Osteocyte (in vitro differentiated cells): ENCODE measurements at regions not wholly inside any gene's neighbourhood (a gene's known extent, or its start where the extent isn't known, plus 50 kb on each side); places are given as distances from the start of the nearest gene placed in this dataset.
"Not testable (repeated sequence)": the region's sequence is repeated elsewhere in the genome, so short reads cannot be mapped to it uniquely, and the experiment has no call there.

Experiments used
- DNase-seq: peaks from one replicate; pipeline ENCODE4 v3.0.0; 2021; ENCODE audit warnings: mixed read lengths; ENCODE audit not compliant: unreplicated experiment; ENCODE audit errors: extremely low spot score
- H3K27ac Mint-ChIP-seq: one replicate; pipeline ENCODE4 v1.8.0; 2021; ENCODE audit warnings: mild to moderate bottlenecking, mixed read lengths; ENCODE audit not compliant: unreplicated experiment
- H3K27me3 Mint-ChIP-seq: one replicate; pipeline ENCODE4 v1.8.0; 2021; ENCODE audit warnings: mixed read lengths; ENCODE audit not compliant: unreplicated experiment
- H3K36me3 Mint-ChIP-seq: one replicate; pipeline ENCODE4 v1.8.0; 2021; ENCODE audit warnings: mixed read lengths; ENCODE audit not compliant: unreplicated experiment
- H3K4me1 Mint-ChIP-seq: one replicate; pipeline ENCODE4 v1.8.0; 2021; ENCODE audit warnings: mixed read lengths; ENCODE audit not compliant: unreplicated experiment
- H3K4me3 Mint-ChIP-seq: one replicate; pipeline ENCODE4 v1.8.0; 2021; ENCODE audit warnings: mild to moderate bottlenecking, moderate library complexity, mixed read lengths; ENCODE audit not compliant: unreplicated experiment
- H3K9me3 Mint-ChIP-seq: one replicate; pipeline ENCODE4 v1.8.0; 2021; ENCODE audit warnings: mixed read lengths; ENCODE audit not compliant: unreplicated experiment
- CTCF ChIP-seq: fragments of 200-600 bp; sonication (generic); IDR thresholded peaks from 2 replicates; pipeline ENCODE4 v1.5.0; 2021; ENCODE audit warnings: antibody characterized with exemption, mild to moderate bottlenecking, moderate library complexity

DNA sequence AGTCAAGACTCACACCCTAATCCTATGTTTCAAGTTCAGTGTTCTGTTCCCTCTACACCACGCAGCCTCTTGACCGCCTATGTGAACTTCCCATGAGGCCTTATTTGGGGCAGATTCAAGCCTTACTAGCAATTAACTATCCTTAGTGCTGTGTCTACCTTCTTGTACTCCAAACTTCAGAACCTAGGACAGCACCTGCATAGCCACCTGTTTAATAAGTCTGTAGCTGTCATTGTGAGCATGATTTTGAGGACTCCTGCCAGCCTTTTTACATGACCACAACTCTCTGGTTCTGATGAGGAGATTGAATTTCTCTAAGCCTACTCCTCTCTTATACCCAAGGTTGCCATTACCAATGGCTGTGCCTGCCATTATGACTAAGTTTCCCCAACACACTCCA is 50.8 kb upstream of the PCSK1 start:
- Mint-ChIP-seq H3K9me3 (no peaks in the 10 kb centered on the region), H3K27me3 (peaks cover 32% of the 10 kb centered on the region), H3K4me3 (no peak overlapping the region), H3K4me1 (no peaks in the 10 kb centered on the region), H3K27ac (no peak overlapping the region), H3K36me3 (no peaks in the 10 kb centered on the region)
- DNase-seq, result no peak
- no peak for TF ChIP-seq CTCF

GRCh38 chr5:96487859-96488258 is 54.8 kb upstream of the PCSK1 start:
- H3K27me3 Mint-ChIP-seq, result peaks cover 46% of the 10 kb centered on the region
- H3K36me3 Mint-ChIP-seq, result no peaks in the 10 kb centered on the region
- no peak for TF ChIP-seq CTCF
- no peaks in the 10 kb centered on the region for H3K4me1 Mint-ChIP-seq
- DNase-seq, result no peak
- no peaks in the 10 kb centered on the region for H3K9me3 Mint-ChIP-seq
- no peak overlapping the region for H3K27ac Mint-ChIP-seq
- no peak overlapping the region for H3K4me3 Mint-ChIP-seq

- H3K36me3 Mint-ChIP-seq, result no peaks in the 10 kb centered on the region
- H3K4me1 Mint-ChIP-seq, result no peaks in the 10 kb centered on the region
- H3K9me3 Mint-ChIP-seq, result no peaks in the 10 kb centered on the region
- H3K4me3 Mint-ChIP-seq, result no peak overlapping the region
- peaks cover 44% of the 10 kb centered on the region for H3K27me3 Mint-ChIP-seq
- H3K27ac Mint-ChIP-seq, result no peak overlapping the region
- no peak for DNase-seq
- TF ChIP-seq CTCF, result no peak
Measured at GRCh38 chr5:96489532-96489931, 56.5 kb upstream of the PCSK1 start.

GRCh38 chr5:96492459-96493047 is 59.5 kb upstream of the PCSK1 start:
- DNase-seq, result no peak
- H3K4me3 Mint-ChIP-seq, result no peak overlapping the region
- no peaks in the 10 kb centered on the region for H3K4me1 Mint-ChIP-seq
- H3K9me3 Mint-ChIP-seq, result no peaks in the 10 kb centered on the region
- H3K27ac Mint-ChIP-seq, result no peak overlapping the region
- peaks cover 28% of the 10 kb centered on the region for H3K27me3 Mint-ChIP-seq
- H3K36me3 Mint-ChIP-seq, result no peaks in the 10 kb centered on the region
- no peak for TF ChIP-seq CTCF

DNA sequence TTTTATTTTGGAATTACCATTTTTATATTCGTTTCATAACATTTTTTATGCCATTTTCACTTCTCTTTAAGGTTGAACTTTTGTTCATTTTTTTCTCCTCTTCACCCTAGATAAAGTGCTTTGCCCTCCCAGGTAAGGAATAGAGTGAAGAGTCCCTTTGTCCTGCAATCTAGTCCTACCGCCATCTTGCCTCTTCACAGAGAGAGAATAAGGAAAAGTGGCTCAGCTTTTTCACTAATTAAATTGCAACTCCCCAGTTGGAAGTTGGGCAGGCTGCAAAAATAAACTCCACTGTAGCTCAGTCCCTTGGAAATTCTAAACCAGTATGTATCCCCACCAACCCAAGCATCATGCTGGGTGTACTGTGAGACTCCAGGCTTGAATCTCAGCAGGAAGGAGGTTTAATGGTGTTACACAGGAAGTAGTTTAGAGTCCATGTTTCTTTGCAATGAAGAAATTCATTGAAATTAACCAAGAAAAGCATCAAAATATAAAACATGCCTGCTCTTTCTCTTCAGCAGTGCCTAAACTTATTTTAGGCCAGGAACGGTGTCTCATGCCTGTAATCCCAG is 60.3 kb upstream of the PCSK1 start:
- H3K36me3 Mint-ChIP-seq, result no peaks in the 10 kb centered on the region
- DNase-seq, result no peak
- no peak overlapping the region for H3K4me3 Mint-ChIP-seq

DNA sequence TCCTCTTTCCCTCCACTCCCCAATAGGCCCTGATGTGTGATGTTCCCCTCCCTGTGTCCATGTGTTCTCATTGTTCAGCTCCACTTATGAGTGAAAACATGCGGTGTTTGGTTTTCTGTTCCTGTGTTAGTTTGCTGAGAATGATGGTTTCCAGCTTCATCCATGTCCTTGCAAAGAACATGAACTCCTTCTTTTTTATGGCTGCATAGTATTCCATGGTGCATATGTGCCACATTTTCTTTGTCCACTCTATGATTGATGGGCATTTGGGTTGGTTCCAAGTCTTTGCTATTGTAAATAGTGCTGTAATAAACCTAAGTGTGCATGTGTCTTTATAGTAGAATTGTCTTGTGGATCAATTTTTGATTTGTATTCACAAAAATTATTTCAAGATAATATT is 62.4 kb upstream of the PCSK1 start:
- H3K27ac Mint-ChIP-seq, H3K4me1 Mint-ChIP-seq, H3K9me3 Mint-ChIP-seq, DNase-seq, H3K36me3 Mint-ChIP-seq, H3K4me3 Mint-ChIP-seq: not testable (repeated sequence)
- H3K27me3 Mint-ChIP-seq, result peaks cover 21% of the 10 kb centered on the region

More for the DNA sequence above, 60.3 kb upstream of the PCSK1 start:
- H3K9me3 Mint-ChIP-seq, result no peaks in the 10 kb centered on the region
- peaks cover 21% of the 10 kb centered on the region for H3K27me3 Mint-ChIP-seq
- H3K4me1 Mint-ChIP-seq, result no peaks in the 10 kb centered on the region
- TF ChIP-seq CTCF, result no peak
- no peak overlapping the region for H3K27ac Mint-ChIP-seq

DNA sequence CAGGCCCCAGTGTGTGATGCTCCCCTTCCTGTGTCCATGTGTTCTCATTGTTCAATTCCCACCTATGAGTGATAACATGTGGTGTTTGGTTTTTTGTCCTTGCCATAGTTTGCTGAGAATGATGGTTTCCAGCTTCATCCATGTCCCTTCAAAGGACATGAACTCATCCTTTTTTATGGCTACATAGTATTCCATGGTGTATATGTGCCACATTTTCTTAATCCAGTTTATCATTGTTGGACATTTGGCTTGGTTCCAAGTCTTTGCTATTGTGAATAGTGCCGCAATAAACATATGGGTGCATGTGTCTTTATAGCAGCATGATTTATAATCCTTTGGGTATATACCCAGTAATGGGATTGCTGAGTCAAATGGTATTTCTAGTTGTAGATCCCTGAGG is 64.0 kb upstream of the PCSK1 start:
- not testable (repeated sequence) for H3K36me3 Mint-ChIP-seq, H3K27ac Mint-ChIP-seq, H3K9me3 Mint-ChIP-seq, DNase-seq, H3K4me1 Mint-ChIP-seq, H3K4me3 Mint-ChIP-seq
- peaks cover 34% of the 10 kb centered on the region for H3K27me3 Mint-ChIP-seq
